H1 (cell line): ENCODE measurements at regions not wholly inside any gene's neighbourhood (a gene's known extent, or its start where the extent isn't known, plus 50 kb on each side); places are given as distances from the start of the nearest gene placed in this dataset.

ENCODE experiments used
- CTCF ChIA-PET: fragments of 300-600 bp; sonication (Branson Sonifier 250); formaldehyde crosslinking; loops from one replicate; lab custom pipeline; 2021; ENCODE audit not compliant: partially characterized antibody; lab: Charles Lee
- POLR2A ChIA-PET: fragments of 300-600 bp; sonication (Branson Sonifier 250); formaldehyde crosslinking; loops from one replicate; lab custom pipeline; 2021; ENCODE audit warnings: inconsistent platforms; ENCODE audit not compliant: partially characterized antibody; lab: Charles Lee
- DNase-seq, 2 experiments: peaks; one replicate each; pipeline versions ENCODE4 v3.0.0 to v3.0.0-alpha.2; 2010 to 2022; ENCODE audit warnings: low spot score in 2 of 2, low read depth in 1 of 2, mixed read lengths in 1 of 2
- FAIRE-seq: peaks from 2 replicates; lab custom pipeline; 2011; peaks lifted over from hg19 to GRCh38; lab: Jason Lieb, UNC
- H2AFZ ChIP-seq: 2 replicates; pipeline ENCODE4 v1.8.1; 2012; ENCODE audit warnings: low read length, inconsistent platforms
- H2AK5ac ChIP-seq: 2 replicates; pipeline ENCODE4 v1.6.1; 2013; ENCODE audit warnings: low read depth, low read length
- H2BK120ac ChIP-seq: replicated peaks from 2 replicates; pipeline ENCODE3; 2013; ENCODE audit warnings: low read depth, low read length, inconsistent platforms
- H2BK12ac ChIP-seq: 2 replicates; pipeline ENCODE4 v1.6.1; 2013; ENCODE audit warnings: low read depth, low read length
- H2BK15ac ChIP-seq: 2 replicates; pipeline ENCODE4 v1.6.1; 2013; ENCODE audit warnings: low read length
- H2BK20ac ChIP-seq: 2 replicates; pipeline ENCODE4 v1.6.1; 2013; ENCODE audit warnings: low read length
- H2BK5ac ChIP-seq: 2 replicates; pipeline ENCODE4 v1.6.1; 2013; ENCODE audit warnings: low read depth, low read length
- H3K14ac ChIP-seq: 2 replicates; pipeline ENCODE4 v1.6.1; 2013; ENCODE audit warnings: inconsistent platforms; ENCODE audit not compliant: insufficient read length
- H3K18ac ChIP-seq: 2 replicates; pipeline ENCODE4 v1.6.1; 2013; ENCODE audit warnings: low read length; ENCODE audit errors: extremely low read depth
- H3K23ac ChIP-seq: 2 replicates; pipeline ENCODE4 v1.6.1; 2013; ENCODE audit warnings: inconsistent platforms; ENCODE audit not compliant: insufficient read length
- H3K23me2 ChIP-seq: 2 replicates; pipeline ENCODE4 v1.6.1; 2013; ENCODE audit warnings: low read depth, low read length
- H3K27ac ChIP-seq: 2 replicates; pipeline ENCODE4 v1.6.1; 2011; ENCODE audit warnings: low read depth, low read length, inconsistent platforms
- H3K27me3 ChIP-seq, 4 experiments: replicated peaks in 1 of 4; 1 replicate in 1 of 4; 2 replicates in 3 of 4; pipeline versions ENCODE4 v1.6.1 to v1.8.1; 2011 to 2013; ENCODE audit warnings: low read length in 3 of 4, mild to moderate bottlenecking in 3 of 4, inconsistent platforms in 2 of 4, mixed read lengths in 2 of 4, moderate library complexity in 1 of 4; ENCODE audit not compliant: control insufficient read depth in 3 of 4, insufficient read depth in 3 of 4; ENCODE audit errors: extremely low read depth in 1 of 4
- H3K36me3 ChIP-seq, 4 experiments: 2 replicates each; pipeline versions ENCODE4 v1.6.1 to v1.8.1; 2011 to 2013; ENCODE audit warnings: mild to moderate bottlenecking in 4 of 4, low read length in 3 of 4, moderate library complexity in 2 of 4, control low read depth in 1 of 4, inconsistent platforms in 1 of 4; ENCODE audit not compliant: insufficient read depth in 4 of 4, control insufficient read depth in 2 of 4
- H3K4ac ChIP-seq: replicated peaks from 2 replicates; pipeline ENCODE3; 2013; ENCODE audit warnings: low read length, low read depth, mixed read lengths, inconsistent platforms; ENCODE audit not compliant: insufficient read length
- H3K4me1 ChIP-seq, 4 experiments: replicated peaks in 1 of 4; 1 replicate in 1 of 4; 2 replicates in 3 of 4; pipeline versions ENCODE4 v1.6.1 to v1.8.1; 2011 to 2013; ENCODE audit warnings: low read length in 3 of 4, inconsistent platforms in 2 of 4, mixed read lengths in 1 of 4; ENCODE audit not compliant: insufficient read depth in 4 of 4, control insufficient read depth in 3 of 4
- H3K4me2 ChIP-seq, 2 experiments: 2 replicates each; pipeline versions ENCODE4 v1.6.1 to v1.8.1; 2011 to 2013; ENCODE audit warnings: low read depth in 2 of 2, low read length in 2 of 2, control low read depth in 1 of 2, inconsistent platforms in 1 of 2, mild to moderate bottlenecking in 1 of 2; ENCODE audit not compliant: insufficient read depth in 1 of 2
- H3K4me3 ChIP-seq, 4 experiments: fragments of 200-600, 300-600 bp in 1 of 4; sonication (generic), shearing (Covaris generic), sonication (Bioruptor Twin) in 1 of 4; 2 replicates each; pipeline versions ENCODE4 v1.5.1 to v1.8.1; 2011 to 2016; ENCODE audit warnings: low read length in 4 of 4, low read depth in 3 of 4, control low read depth in 2 of 4, inconsistent platforms in 2 of 4, mild to moderate bottlenecking in 2 of 4, mixed read lengths in 1 of 4, moderate library complexity in 1 of 4; ENCODE audit not compliant: insufficient read depth in 2 of 4; ENCODE audit errors: extremely low read depth in 1 of 4
- H3K56ac ChIP-seq: replicated peaks from 2 replicates; pipeline ENCODE3; 2013; ENCODE audit warnings: low read depth, mild to moderate bottlenecking, mixed read lengths, low read length, inconsistent platforms; ENCODE audit not compliant: insufficient read length
- H3K79me1 ChIP-seq: 2 replicates; pipeline ENCODE4 v1.6.1; 2013; ENCODE audit warnings: low read depth, low read length, control low read depth
- H3K79me2 ChIP-seq, 2 experiments: 2 replicates each; pipeline versions ENCODE4 v1.6.1 to v1.8.1; 2012 to 2013; ENCODE audit warnings: low read length in 2 of 2, mild to moderate bottlenecking in 2 of 2, inconsistent platforms in 1 of 2; ENCODE audit not compliant: insufficient read depth in 2 of 2, control insufficient read depth in 1 of 2
- H3K9ac ChIP-seq, 4 experiments: replicated peaks in 1 of 4; 1 replicate in 1 of 4; 2 replicates in 3 of 4; pipeline versions ENCODE4 v1.6.1 to v1.8.1; 2011 to 2013; ENCODE audit warnings: low read depth in 3 of 4, low read length in 3 of 4, control low read depth in 2 of 4, mild to moderate bottlenecking in 2 of 4, moderate library complexity in 2 of 4, inconsistent platforms in 1 of 4; ENCODE audit errors: extremely low read depth in 1 of 4
- H3K9me3 ChIP-seq, 2 experiments: 2 replicates each; pipeline versions ENCODE4 v1.6.1 to v1.8.1; 2012 to 2013; ENCODE audit warnings: mild to moderate bottlenecking in 2 of 2, moderate library complexity in 2 of 2, control low read depth in 1 of 2, inconsistent platforms in 1 of 2, low read depth in 1 of 2, low read length in 1 of 2, mixed read lengths in 1 of 2; ENCODE audit not compliant: insufficient read depth in 2 of 2
- H4K20me1 ChIP-seq, 2 experiments: replicated peaks in 1 of 2; 2 replicates each; pipeline versions ENCODE3 to v1.8.1; 2011 to 2013; ENCODE audit warnings: inconsistent platforms in 2 of 2, low read length in 2 of 2, mild to moderate bottlenecking in 1 of 2; ENCODE audit not compliant: insufficient read depth in 2 of 2, control insufficient read depth in 1 of 2
- H4K5ac ChIP-seq: 2 replicates; pipeline ENCODE4 v1.6.1; 2013; ENCODE audit warnings: low read length, low read depth, mixed read lengths, inconsistent platforms; ENCODE audit not compliant: insufficient read length
- H4K8ac ChIP-seq: 2 replicates; pipeline ENCODE4 v1.8.0; 2013; ENCODE audit warnings: mild to moderate bottlenecking, moderate library complexity, low read length, inconsistent platforms; ENCODE audit not compliant: insufficient read depth; ENCODE audit errors: extremely low read depth
- H4K91ac ChIP-seq: replicated peaks from 2 replicates; pipeline ENCODE3; 2013; ENCODE audit warnings: low read length, mixed read lengths, inconsistent platforms; ENCODE audit not compliant: insufficient read length
- CEBPB ChIP-seq: IDR thresholded peaks from 2 replicates; pipeline ENCODE4 v1.6.1; 2012; ENCODE audit warnings: low read depth, low read length
- GTF2F1 ChIP-seq: IDR thresholded peaks from 2 replicates; pipeline ENCODE4 v1.6.1; 2012; ENCODE audit warnings: low read depth, low read length, improper control_type of control experiment, borderline replicate concordance
- RBBP5 ChIP-seq: IDR thresholded peaks from 2 replicates; pipeline ENCODE4 v1.7.1; 2012; ENCODE audit warnings: low read depth, mild to moderate bottlenecking, inconsistent platforms, low read length, moderate library complexity, borderline replicate concordance
- RXRA ChIP-seq: IDR thresholded peaks from 2 replicates; pipeline ENCODE4 v1.6.1; 2011; ENCODE audit warnings: low read depth, mild to moderate bottlenecking, low read length, moderate library complexity; ENCODE audit not compliant: insufficient read depth
- SIN3A ChIP-seq, 2 experiments: IDR thresholded peaks in 1 of 2; conservative IDR thresholded peaks in 1 of 2; 2 replicates each; pipeline ENCODE4 v1.6.1; 2011 to 2012; ENCODE audit warnings: low read length in 2 of 2, improper control_type of control experiment in 1 of 2, low read depth in 1 of 2, mild to moderate bottlenecking in 1 of 2
- TAF1 ChIP-seq: IDR thresholded peaks from 2 replicates; pipeline ENCODE4 v1.6.1; 2011; ENCODE audit warnings: mild to moderate bottlenecking, low read depth, low read length
- WGBS, 2 experiments: shearing (Covaris generic) in 1 of 2; methylation state at CpG; one replicate each; pipeline versions ENCODE4 v1.1.6 to v1.1.7; 2013 to 2015; ENCODE audit warnings: low lambda C conversion rate in 2 of 2, mixed read lengths in 2 of 2, inconsistent platforms in 1 of 2, low coverage in 1 of 2, missing lambda C conversion rate in 1 of 2; ENCODE audit not compliant: insufficient replicate concordance in 2 of 2, insufficient coverage in 1 of 2, insufficient read length in 1 of 2; ENCODE audit errors: extremely low coverage in 1 of 2, missing lambda C conversion rate in 1 of 2; 5-methylcytosine and 5-hydroxymethylcytosine counted together
- TF ChIP-seq, protein P1 (sequence below): IDR thresholded peaks from 2 replicates; pipeline ENCODE4 v1.6.1; 2011; ENCODE audit warnings: low read length, improper control_type of control experiment

GRCh38 chr13:40477623-40478608 is 188.5 kb downstream of the FOXO1 start:
- H2AK5ac ChIP-seq: no peak overlapping the region
- H3K4me3 ChIP-seq: no peak overlapping the region
- no peak overlapping the region for H3K4me2 ChIP-seq
- no peaks in the 10 kb centered on the region for H3K79me1 ChIP-seq
- H3K18ac ChIP-seq: peak overlapping the region; percentile 27; the same call in 1 of the 2 replicates
- ChIA-PET CTCF (no interaction called here), POLR2A (interaction anchor here (0.6 kb wide), 1 partner anchor 123 kb away, joined by 3 read pairs; no protein-coding TSS in a partner anchor)
- peak overlapping the region; percentile 82; the same call in 1 of the 2 replicates for H2BK12ac ChIP-seq
- H2AFZ ChIP-seq: no peak overlapping the region
- no peaks in the 10 kb centered on the region for H4K20me1 ChIP-seq
- no peak overlapping the region for H3K56ac ChIP-seq
- no peak overlapping the region for H2BK120ac ChIP-seq
- H3K4me1 ChIP-seq: peaks cover 0 to 9% (median 5%) of the 10 kb centered on the region in 4 experiments; a peak in 4 of 7 replicates
- H3K4ac ChIP-seq: no peak overlapping the region
- no peak overlapping the region for H3K27ac ChIP-seq
- H2BK5ac ChIP-seq: 0 out of 2 replicates have a peak overlapping the region, but pooled peaks have one; percentile 13
- FAIRE-seq (no peak), DNase-seq (no peak)
- no peaks in the 10 kb centered on the region for H3K79me2 ChIP-seq
- 87% methylated on average over 17 of the region's 17 CpGs; no CpG with 5 or more reads in 1 of the 2 experiments for WGBS, 2 experiments
- H2BK15ac ChIP-seq: no peak overlapping the region
- H3K23ac ChIP-seq: no peak overlapping the region
- TF ChIP-seq RXRA: no peak
- TF ChIP-seq SIN3A (conservative IDR thresholded peaks at IDR 0.05 in 1 of 2, IDR thresholded peaks at IDR 0.05 in 1 of 2; ENCODE audit: low read depth in 1 of 2, low read length in 2 of 2): no peak
- TF ChIP-seq, protein P1, sequence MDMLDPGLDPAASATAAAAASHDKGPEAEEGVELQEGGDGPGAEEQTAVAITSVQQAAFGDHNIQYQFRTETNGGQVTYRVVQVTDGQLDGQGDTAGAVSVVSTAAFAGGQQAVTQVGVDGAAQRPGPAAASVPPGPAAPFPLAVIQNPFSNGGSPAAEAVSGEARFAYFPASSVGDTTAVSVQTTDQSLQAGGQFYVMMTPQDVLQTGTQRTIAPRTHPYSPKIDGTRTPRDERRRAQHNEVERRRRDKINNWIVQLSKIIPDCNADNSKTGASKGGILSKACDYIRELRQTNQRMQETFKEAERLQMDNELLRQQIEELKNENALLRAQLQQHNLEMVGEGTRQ: no peak
- TF ChIP-seq CEBPB: no peak
- no peak for TF ChIP-seq TAF1
- no peak for TF ChIP-seq GTF2F1
- no peak for TF ChIP-seq RBBP5
- no peaks in the 10 kb centered on the region for H3K36me3 ChIP-seq
- no peak overlapping the region for H4K8ac ChIP-seq
- no peak overlapping the region for H4K5ac ChIP-seq
- H3K14ac ChIP-seq: no peak overlapping the region
- H4K91ac ChIP-seq: no peak overlapping the region
- peak overlapping the region; percentile 34; the same call in 1 of the 2 replicates for H2BK20ac ChIP-seq
- no peaks in the 10 kb centered on the region for H3K9me3 ChIP-seq
- no peaks in the 10 kb centered on the region; the same call in 1 of the 2 replicates for H3K23me2 ChIP-seq
- H3K9ac ChIP-seq: no peak overlapping the region
- peaks cover 0 to 1% (median 0%) of the 10 kb centered on the region in 4 experiments; a peak in 1 of 7 replicates for H3K27me3 ChIP-seq
